ENCODE measurements at regions not wholly inside any gene's neighbourhood (a gene's known extent, or its start where the extent isn't known, plus 50 kb on each side); places are given as distances from the start of the nearest gene placed in this dataset.
"Not testable (repeated sequence)": the region's sequence is repeated elsewhere in the genome, so short reads cannot be mapped to it uniquely, and the experiment has no call there.

DNA sequence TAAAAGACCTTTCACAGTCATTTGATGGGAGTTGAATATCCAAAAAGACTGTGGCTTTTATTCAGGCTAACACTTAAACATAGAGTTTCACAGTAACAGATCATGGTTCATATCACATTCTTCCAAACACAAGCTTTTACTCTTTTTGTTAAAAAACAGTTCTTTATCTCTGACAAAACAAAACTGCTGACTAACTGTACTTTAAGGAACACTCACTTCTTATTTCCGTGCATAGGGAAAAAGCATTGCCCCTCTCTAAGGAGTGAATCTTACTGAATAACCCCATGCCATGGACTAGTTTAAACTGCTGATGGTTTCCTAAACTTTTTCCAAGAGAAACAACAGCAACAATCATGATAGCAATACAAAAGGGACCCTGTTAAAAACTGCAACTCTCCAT is 297.0 kb upstream of the INTU start:
- TF ChIP-seq SP1 (IDR thresholded peaks at IDR 0.05; ENCODE audit: low read depth, low read length) (no peak), ZNF217 (IDR thresholded peaks at IDR 0.05) (no peak)
- CTCF ChIA-PET, result no interaction called here
- H2AFZ ChIP-seq (ENCODE audit: control insufficient read depth, low read depth, low read length), result no peak overlapping the region
- no peaks in the 10 kb centered on the region for H3K4me1 ChIP-seq (ENCODE audit: control insufficient read depth, insufficient read depth, low read length)
- H3K27ac ChIP-seq (ENCODE audit: control insufficient read depth, insufficient read depth), result no peak overlapping the region
- no peaks in the 10 kb centered on the region for H3K79me2 ChIP-seq (ENCODE audit: control insufficient read depth, insufficient read depth, low read length)
- H3K36me3 ChIP-seq (ENCODE audit: control insufficient read depth in 2 of 2, insufficient read depth in 2 of 2, low read length in 1 of 2), result no peaks in the 10 kb centered on the region
- no peak for FAIRE-seq
- ATAC-seq, result no peak
- no peak overlapping the region for H3K4me3 ChIP-seq
- no peak overlapping the region for H3K9ac ChIP-seq (ENCODE audit: control insufficient read depth, insufficient read depth, low read length)
- no peaks in the 10 kb centered on the region for H4K20me1 ChIP-seq (ENCODE audit: control insufficient read depth, insufficient read depth)
- POLR2A ChIA-PET, result no interaction called here
- no peaks in the 10 kb centered on the region for H3K27me3 ChIP-seq (replicated peaks in 1 of 2; ENCODE audit: control insufficient read depth in 2 of 2, insufficient read depth in 2 of 2, low read length in 1 of 2)
- H3K9me3 ChIP-seq (replicated peaks; ENCODE audit: control insufficient read depth, insufficient read depth, low read length), result no peaks in the 10 kb centered on the region
- no peak overlapping the region for H3K4me2 ChIP-seq (ENCODE audit: control insufficient read depth, insufficient read depth)
- WGBS (ENCODE audit: insufficient coverage, insufficient replicate concordance, low lambda C conversion rate, missing lambda C conversion rate), result 0% methylated on average over 1 of the region's 1 CpG
- SMC1A ChIA-PET (ENCODE audit: uncharacterized antibody, unreplicated experiment), result no interaction called here
- DNase-seq (ENCODE audit: low read depth, low spot score), result no peak
- intact Hi-C loops (cut with micrococcal nuclease; ENCODE audit: unreplicated experiment) (no loop called here), in situ Hi-C loops (cut with MboI) (no loop called here)
- RAD21 ChIA-PET (ENCODE audit: unreplicated experiment), result no interaction called here
- no TSS peak for BruUV-seq (replicated peaks)

DNA sequence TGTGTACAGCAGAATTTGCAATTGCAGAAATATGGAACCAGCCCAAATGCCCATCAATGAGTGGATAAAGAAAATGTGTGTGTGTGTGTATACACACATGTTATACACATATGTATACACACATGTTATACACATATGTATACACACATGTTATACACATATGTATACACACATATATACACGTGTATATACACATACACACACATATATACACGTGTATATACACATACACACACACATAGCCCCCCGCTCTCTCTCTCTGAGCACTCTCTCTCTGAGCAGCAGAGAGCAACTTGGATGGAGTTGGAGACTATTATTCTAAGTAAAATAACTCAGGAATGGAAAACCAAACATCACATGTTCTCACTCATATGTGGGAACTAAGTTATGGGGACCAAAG is 289.6 kb upstream of the INTU start:
- H2AFZ ChIP-seq (ENCODE audit: control insufficient read depth, low read depth, low read length); RAD21 ChIA-PET (ENCODE audit: unreplicated experiment); FAIRE-seq; POLR2A ChIA-PET; H3K79me2 ChIP-seq (ENCODE audit: control insufficient read depth, insufficient read depth, low read length); in situ Hi-C loops (cut with MboI); CTCF ChIA-PET; intact Hi-C loops (cut with micrococcal nuclease; ENCODE audit: unreplicated experiment); H3K36me3 ChIP-seq (ENCODE audit: control insufficient read depth in 2 of 2, insufficient read depth in 2 of 2, low read length in 1 of 2); H3K9ac ChIP-seq (ENCODE audit: control insufficient read depth, insufficient read depth, low read length); H3K4me1 ChIP-seq (ENCODE audit: control insufficient read depth, insufficient read depth, low read length); H3K4me3 ChIP-seq; H4K20me1 ChIP-seq (ENCODE audit: control insufficient read depth, insufficient read depth); H3K27me3 ChIP-seq (replicated peaks in 1 of 2; ENCODE audit: control insufficient read depth in 2 of 2, insufficient read depth in 2 of 2, low read length in 1 of 2); H3K9me3 ChIP-seq (replicated peaks; ENCODE audit: control insufficient read depth, insufficient read depth, low read length); BruUV-seq (replicated peaks); ATAC-seq; H3K27ac ChIP-seq (ENCODE audit: control insufficient read depth, insufficient read depth); DNase-seq (ENCODE audit: low read depth, low spot score); SMC1A ChIA-PET (ENCODE audit: uncharacterized antibody, unreplicated experiment); H3K4me2 ChIP-seq (ENCODE audit: control insufficient read depth, insufficient read depth): not testable (repeated sequence)
- WGBS (ENCODE audit: insufficient coverage, insufficient replicate concordance, low lambda C conversion rate, missing lambda C conversion rate), result 2% methylated on average over 3 of the region's 3 CpGs

DNA sequence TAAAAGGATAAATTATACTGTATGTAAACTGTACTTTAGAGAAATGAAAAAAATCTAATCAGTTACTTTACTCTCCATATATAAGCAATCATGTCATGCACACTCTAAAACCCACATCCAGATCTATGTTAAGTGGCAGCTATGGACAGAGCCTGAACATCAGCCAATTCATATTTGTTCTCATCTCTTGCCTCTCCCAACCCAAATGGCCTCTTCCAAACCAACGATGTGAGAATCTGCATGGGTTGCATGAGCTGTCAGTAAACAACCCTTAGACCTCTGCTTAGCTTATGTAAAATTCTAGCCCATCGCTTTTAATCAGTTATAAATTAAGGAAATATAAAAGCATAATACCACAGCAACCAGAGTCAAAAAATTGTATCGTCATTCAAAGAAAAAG is 288.7 kb upstream of the INTU start:
- no peaks in the 10 kb centered on the region for H4K20me1 ChIP-seq (ENCODE audit: control insufficient read depth, insufficient read depth)
- DNase-seq (ENCODE audit: low read depth, low spot score) (no peak), ATAC-seq (no peak), FAIRE-seq (no peak)
- WGBS (ENCODE audit: insufficient coverage, insufficient replicate concordance, low lambda C conversion rate, missing lambda C conversion rate), result 41% methylated on average over 3 of the region's 3 CpGs
- H3K36me3 ChIP-seq (ENCODE audit: control insufficient read depth in 2 of 2, insufficient read depth in 2 of 2, low read length in 1 of 2), result no peaks in the 10 kb centered on the region
- no peak overlapping the region for H3K4me2 ChIP-seq (ENCODE audit: control insufficient read depth, insufficient read depth)
- no peak overlapping the region for H3K4me3 ChIP-seq
- no peak overlapping the region for H3K9ac ChIP-seq (ENCODE audit: control insufficient read depth, insufficient read depth, low read length)
- in situ Hi-C loops (cut with MboI), result no loop called here
- ChIA-PET POLR2A (no interaction called here), RAD21 (ENCODE audit: unreplicated experiment) (no interaction called here), SMC1A (ENCODE audit: uncharacterized antibody, unreplicated experiment) (no interaction called here), CTCF (no interaction called here)
- no peaks in the 10 kb centered on the region for H3K9me3 ChIP-seq (replicated peaks; ENCODE audit: control insufficient read depth, insufficient read depth, low read length)
- H3K27ac ChIP-seq (ENCODE audit: control insufficient read depth, insufficient read depth), result no peak overlapping the region
- H3K4me1 ChIP-seq (ENCODE audit: control insufficient read depth, insufficient read depth, low read length), result no peaks in the 10 kb centered on the region
- BruUV-seq (replicated peaks), result no TSS peak
- intact Hi-C loops (cut with micrococcal nuclease; ENCODE audit: unreplicated experiment), result no loop called here
- H3K27me3 ChIP-seq (replicated peaks in 1 of 2; ENCODE audit: control insufficient read depth in 2 of 2, insufficient read depth in 2 of 2, low read length in 1 of 2), result no peaks in the 10 kb centered on the region
- no peak overlapping the region for H2AFZ ChIP-seq (ENCODE audit: control insufficient read depth, low read depth, low read length)
- H3K79me2 ChIP-seq (ENCODE audit: control insufficient read depth, insufficient read depth, low read length), result no peaks in the 10 kb centered on the region
- TF ChIP-seq NFIC (IDR thresholded peaks at IDR 0.05; ENCODE audit: low read depth, low read length), result no peak
- TF ChIP-seq KAT2A (conservative IDR thresholded peaks at IDR 0.05; ENCODE audit: control insufficient read depth, low read depth, low read length), result no peak
- no peak for TF ChIP-seq HDAC2 (IDR thresholded peaks at IDR 0.05)
- TF ChIP-seq NFYB (IDR thresholded peaks at IDR 0.05; ENCODE audit: insufficient read depth, low read depth, low read length), result no peak
- no peak for TF ChIP-seq MEF2B (IDR thresholded peaks at IDR 0.05; ENCODE audit: partially characterized antibody, poor library complexity, severe bottlenecking)
- TF ChIP-seq, protein P1, sequence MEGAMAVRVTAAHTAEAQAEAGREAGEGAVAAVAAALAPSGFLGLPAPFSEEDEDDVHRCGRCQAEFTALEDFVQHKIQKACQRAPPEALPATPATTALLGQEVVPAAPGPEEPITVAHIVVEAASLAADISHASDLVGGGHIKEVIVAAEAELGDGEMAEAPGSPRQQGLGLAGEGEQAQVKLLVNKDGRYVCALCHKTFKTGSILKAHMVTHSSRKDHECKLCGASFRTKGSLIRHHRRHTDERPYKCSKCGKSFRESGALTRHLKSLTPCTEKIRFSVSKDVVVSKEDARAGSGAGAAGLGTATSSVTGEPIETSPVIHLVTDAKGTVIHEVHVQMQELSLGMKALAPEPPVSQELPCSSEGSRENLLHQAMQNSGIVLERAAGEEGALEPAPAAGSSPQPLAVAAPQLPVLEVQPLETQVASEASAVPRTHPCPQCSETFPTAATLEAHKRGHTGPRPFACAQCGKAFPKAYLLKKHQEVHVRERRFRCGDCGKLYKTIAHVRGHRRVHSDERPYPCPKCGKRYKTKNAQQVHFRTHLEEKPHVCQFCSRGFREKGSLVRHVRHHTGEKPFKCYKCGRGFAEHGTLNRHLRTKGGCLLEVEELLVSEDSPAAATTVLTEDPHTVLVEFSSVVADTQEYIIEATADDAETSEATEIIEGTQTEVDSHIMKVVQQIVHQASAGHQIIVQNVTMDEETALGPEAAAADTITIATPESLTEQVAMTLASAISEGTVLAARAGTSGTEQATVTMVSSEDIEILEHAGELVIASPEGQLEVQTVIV (IDR thresholded peaks at IDR 0.05; ENCODE audit: borderline replicate concordance, partially characterized antibody), result no peak
- TF ChIP-seq, protein P2, sequence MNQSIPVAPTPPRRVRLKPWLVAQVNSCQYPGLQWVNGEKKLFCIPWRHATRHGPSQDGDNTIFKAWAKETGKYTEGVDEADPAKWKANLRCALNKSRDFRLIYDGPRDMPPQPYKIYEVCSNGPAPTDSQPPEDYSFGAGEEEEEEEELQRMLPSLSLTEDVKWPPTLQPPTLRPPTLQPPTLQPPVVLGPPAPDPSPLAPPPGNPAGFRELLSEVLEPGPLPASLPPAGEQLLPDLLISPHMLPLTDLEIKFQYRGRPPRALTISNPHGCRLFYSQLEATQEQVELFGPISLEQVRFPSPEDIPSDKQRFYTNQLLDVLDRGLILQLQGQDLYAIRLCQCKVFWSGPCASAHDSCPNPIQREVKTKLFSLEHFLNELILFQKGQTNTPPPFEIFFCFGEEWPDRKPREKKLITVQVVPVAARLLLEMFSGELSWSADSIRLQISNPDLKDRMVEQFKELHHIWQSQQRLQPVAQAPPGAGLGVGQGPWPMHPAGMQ (IDR thresholded peaks at IDR 0.05; ENCODE audit: borderline replicate concordance), result no peak
